ENCODE measurements at regions not wholly inside any gene's neighbourhood (a gene's known extent, or its start where the extent isn't known, plus 50 kb on each side); places are given as distances from the start of the nearest gene placed in this dataset.

DNA sequence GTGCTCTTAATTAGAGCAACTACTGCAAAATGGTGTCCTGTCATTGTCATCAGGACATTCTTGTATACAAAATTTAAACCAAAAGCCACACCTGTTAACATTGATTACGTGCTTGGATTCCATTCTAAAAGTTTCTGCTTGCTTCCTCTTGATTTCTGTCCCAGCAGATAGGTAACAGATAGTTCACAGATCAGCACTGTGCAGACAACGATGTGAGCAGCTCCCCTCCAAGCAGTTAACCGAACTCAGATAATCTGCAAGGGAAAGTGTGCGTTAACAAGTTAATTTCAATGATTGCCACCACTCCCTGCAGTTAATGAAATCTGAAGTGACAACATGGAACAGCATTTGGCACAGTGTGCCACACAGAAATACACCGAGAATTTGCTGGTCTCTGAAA, 54.4 kb upstream of the RELL1 start:
- Histone ChIP-seq H3K4me1 (ENCODE audit: control insufficient read depth in 1 of 2, insufficient read depth in 2 of 2, low read length in 2 of 2) (peaks cover 0 to 12% of the 10 kb centered on the region in 2 experiments; a peak in 1 of 4 replicates), H3K79me2 (ENCODE audit: insufficient read depth, low read length) (no peaks in the 10 kb centered on the region), H3K27ac (ENCODE audit: low read depth, low read length) (no peak overlapping the region), H2AFZ (ENCODE audit: low read depth, low read length, poor library complexity, severe bottlenecking) (no peak overlapping the region), H3K36me3 (ENCODE audit: control insufficient read depth in 1 of 2, insufficient read depth in 2 of 2, low read length in 2 of 2) (no peaks in the 10 kb centered on the region), H3K9me2 (ENCODE audit: insufficient read depth) (no peaks in the 10 kb centered on the region), H3K9me3 (ENCODE audit: control insufficient read depth in 1 of 2, insufficient read depth in 1 of 2, low read depth in 1 of 2, low read length in 2 of 2) (no peaks in the 10 kb centered on the region), H3K4me2 (ENCODE audit: low read length) (no peak overlapping the region), H3K27me3 (ENCODE audit: insufficient read depth, low read length) (no peaks in the 10 kb centered on the region), H3K4me3 (replicated peaks in 1 of 2; ENCODE audit: low read depth in 1 of 2, low read length in 2 of 2) (no peak overlapping the region), H3K9ac (ENCODE audit: low read length) (no peak overlapping the region), H4K20me1 (ENCODE audit: insufficient read depth) (no peaks in the 10 kb centered on the region)
- intact Hi-C loops (cut with micrococcal nuclease): no loop called here
- POLR2A ChIA-PET: no interaction called here
- CTCF ChIA-PET: no interaction called here
- BruUV-seq (replicated peaks): no TSS peak
- TF ChIP-seq YY1 (IDR thresholded peaks at IDR 0.05; ENCODE audit: extremely low read depth, insufficient replicate concordance, low read depth, low read length) (no peak), CEBPB (IDR thresholded peaks at IDR 0.05; ENCODE audit: low read depth) (no peak), SIN3A (IDR thresholded peaks at IDR 0.05; ENCODE audit: low read depth) (no peak), POLR2AphosphoS5 (IDR thresholded peaks at IDR 0.05; ENCODE audit: low read depth, low read length) (no peak), TCF7L2 (IDR thresholded peaks at IDR 0.05; ENCODE audit: borderline replicate concordance, extremely low read depth, insufficient read depth, insufficient read length) (no peak), RAD21 (IDR thresholded peaks at IDR 0.05; ENCODE audit: low read depth) (no peak), EZH2phosphoT487 (IDR thresholded peaks at IDR 0.05; ENCODE audit: borderline replicate concordance) (no peak), JUND (IDR thresholded peaks at IDR 0.05) (no peak), EGR1 (IDR thresholded peaks at IDR 0.05; ENCODE audit: low read depth) (no peak), CBX3 (IDR thresholded peaks at IDR 0.05; ENCODE audit: low read depth) (no peak), ZNF274 (IDR thresholded peaks at IDR 0.05; ENCODE audit: low read depth, low read length) (no peak), ZFX (IDR thresholded peaks at IDR 0.05) (no peak)
- TF ChIP-seq, protein P1, sequence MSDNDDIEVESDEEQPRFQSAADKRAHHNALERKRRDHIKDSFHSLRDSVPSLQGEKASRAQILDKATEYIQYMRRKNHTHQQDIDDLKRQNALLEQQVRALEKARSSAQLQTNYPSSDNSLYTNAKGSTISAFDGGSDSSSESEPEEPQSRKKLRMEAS (IDR thresholded peaks at IDR 0.05): no peak
- TF ChIP-seq, protein P2, sequence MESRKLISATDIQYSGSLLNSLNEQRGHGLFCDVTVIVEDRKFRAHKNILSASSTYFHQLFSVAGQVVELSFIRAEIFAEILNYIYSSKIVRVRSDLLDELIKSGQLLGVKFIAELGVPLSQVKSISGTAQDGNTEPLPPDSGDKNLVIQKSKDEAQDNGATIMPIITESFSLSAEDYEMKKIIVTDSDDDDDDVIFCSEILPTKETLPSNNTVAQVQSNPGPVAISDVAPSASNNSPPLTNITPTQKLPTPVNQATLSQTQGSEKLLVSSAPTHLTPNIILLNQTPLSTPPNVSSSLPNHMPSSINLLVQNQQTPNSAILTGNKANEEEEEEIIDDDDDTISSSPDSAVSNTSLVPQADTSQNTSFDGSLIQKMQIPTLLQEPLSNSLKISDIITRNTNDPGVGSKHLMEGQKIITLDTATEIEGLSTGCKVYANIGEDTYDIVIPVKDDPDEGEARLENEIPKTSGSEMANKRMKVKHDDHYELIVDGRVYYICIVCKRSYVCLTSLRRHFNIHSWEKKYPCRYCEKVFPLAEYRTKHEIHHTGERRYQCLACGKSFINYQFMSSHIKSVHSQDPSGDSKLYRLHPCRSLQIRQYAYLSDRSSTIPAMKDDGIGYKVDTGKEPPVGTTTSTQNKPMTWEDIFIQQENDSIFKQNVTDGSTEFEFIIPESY (IDR thresholded peaks at IDR 0.05; ENCODE audit: extremely low read depth, insufficient replicate concordance, low read length): no peak
- TF ChIP-seq, protein P3, sequence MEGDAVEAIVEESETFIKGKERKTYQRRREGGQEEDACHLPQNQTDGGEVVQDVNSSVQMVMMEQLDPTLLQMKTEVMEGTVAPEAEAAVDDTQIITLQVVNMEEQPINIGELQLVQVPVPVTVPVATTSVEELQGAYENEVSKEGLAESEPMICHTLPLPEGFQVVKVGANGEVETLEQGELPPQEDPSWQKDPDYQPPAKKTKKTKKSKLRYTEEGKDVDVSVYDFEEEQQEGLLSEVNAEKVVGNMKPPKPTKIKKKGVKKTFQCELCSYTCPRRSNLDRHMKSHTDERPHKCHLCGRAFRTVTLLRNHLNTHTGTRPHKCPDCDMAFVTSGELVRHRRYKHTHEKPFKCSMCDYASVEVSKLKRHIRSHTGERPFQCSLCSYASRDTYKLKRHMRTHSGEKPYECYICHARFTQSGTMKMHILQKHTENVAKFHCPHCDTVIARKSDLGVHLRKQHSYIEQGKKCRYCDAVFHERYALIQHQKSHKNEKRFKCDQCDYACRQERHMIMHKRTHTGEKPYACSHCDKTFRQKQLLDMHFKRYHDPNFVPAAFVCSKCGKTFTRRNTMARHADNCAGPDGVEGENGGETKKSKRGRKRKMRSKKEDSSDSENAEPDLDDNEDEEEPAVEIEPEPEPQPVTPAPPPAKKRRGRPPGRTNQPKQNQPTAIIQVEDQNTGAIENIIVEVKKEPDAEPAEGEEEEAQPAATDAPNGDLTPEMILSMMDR (IDR thresholded peaks at IDR 0.05 in 2 of 3, conservative IDR thresholded peaks at IDR 0.05 in 1 of 3; ENCODE audit: borderline replicate concordance in 1 of 3, insufficient read depth in 1 of 3, low read depth in 2 of 3, low read length in 2 of 3): no peak
- TF ChIP-seq, protein P4, sequence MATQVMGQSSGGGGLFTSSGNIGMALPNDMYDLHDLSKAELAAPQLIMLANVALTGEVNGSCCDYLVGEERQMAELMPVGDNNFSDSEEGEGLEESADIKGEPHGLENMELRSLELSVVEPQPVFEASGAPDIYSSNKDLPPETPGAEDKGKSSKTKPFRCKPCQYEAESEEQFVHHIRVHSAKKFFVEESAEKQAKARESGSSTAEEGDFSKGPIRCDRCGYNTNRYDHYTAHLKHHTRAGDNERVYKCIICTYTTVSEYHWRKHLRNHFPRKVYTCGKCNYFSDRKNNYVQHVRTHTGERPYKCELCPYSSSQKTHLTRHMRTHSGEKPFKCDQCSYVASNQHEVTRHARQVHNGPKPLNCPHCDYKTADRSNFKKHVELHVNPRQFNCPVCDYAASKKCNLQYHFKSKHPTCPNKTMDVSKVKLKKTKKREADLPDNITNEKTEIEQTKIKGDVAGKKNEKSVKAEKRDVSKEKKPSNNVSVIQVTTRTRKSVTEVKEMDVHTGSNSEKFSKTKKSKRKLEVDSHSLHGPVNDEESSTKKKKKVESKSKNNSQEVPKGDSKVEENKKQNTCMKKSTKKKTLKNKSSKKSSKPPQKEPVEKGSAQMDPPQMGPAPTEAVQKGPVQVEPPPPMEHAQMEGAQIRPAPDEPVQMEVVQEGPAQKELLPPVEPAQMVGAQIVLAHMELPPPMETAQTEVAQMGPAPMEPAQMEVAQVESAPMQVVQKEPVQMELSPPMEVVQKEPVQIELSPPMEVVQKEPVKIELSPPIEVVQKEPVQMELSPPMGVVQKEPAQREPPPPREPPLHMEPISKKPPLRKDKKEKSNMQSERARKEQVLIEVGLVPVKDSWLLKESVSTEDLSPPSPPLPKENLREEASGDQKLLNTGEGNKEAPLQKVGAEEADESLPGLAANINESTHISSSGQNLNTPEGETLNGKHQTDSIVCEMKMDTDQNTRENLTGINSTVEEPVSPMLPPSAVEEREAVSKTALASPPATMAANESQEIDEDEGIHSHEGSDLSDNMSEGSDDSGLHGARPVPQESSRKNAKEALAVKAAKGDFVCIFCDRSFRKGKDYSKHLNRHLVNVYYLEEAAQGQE (IDR thresholded peaks at IDR 0.05; ENCODE audit: low read depth): no peak
- DNase-seq (ENCODE audit: low read depth, low spot score) (no peak), ATAC-seq (no peak)
- RAD21 ChIA-PET (ENCODE audit: low non-redundant PET in 1 of 2, low total read pairs in 2 of 2, uncharacterized antibody in 2 of 2, unreplicated experiment in 2 of 2): no interaction called here
